Inflammatory macrophage treated with lipopolysaccharide for 4 hours (primary cell): ENCODE measurements at regions not wholly inside any gene's neighbourhood (a gene's known extent, or its start where the extent isn't known, plus 50 kb on each side); places are given as distances from the start of the nearest gene placed in this dataset.
"Not testable (repeated sequence)": the region's sequence is repeated elsewhere in the genome, so short reads cannot be mapped to it uniquely, and the experiment has no call there.

Experiments
- DNase-seq: peaks from one replicate; pipeline ENCODE4 v3.0.0-alpha.2; 2020

- DNase-seq, result no peak
Measured at GRCh38 chr5:62824936-62825335, 246.3 kb downstream of the LRRC70 start.

- DNase-seq, result not testable (repeated sequence)
Measured at GRCh38 chr5:62817043-62817442, 238.4 kb downstream of the LRRC70 start.

GRCh38 chr5:62814991-62815390 lies 236.4 kb downstream of the LRRC70 start:
- DNase-seq, result no peak

- no peak for DNase-seq
Measured at GRCh38 chr5:62812621-62813255, 234.1 kb downstream of the LRRC70 start.

GRCh38 chr5:62804819-62805218 lies 226.2 kb downstream of the LRRC70 start:
- DNase-seq, result not testable (repeated sequence)

- no peak for DNase-seq
Measured at GRCh38 chr5:62795926-62796325, 217.3 kb downstream of the LRRC70 start.

- DNase-seq, result no peak
Measured at GRCh38 chr5:62794456-62794855, 215.8 kb downstream of the LRRC70 start.

GRCh38 chr5:62791059-62791458 lies 212.4 kb downstream of the LRRC70 start:
- no peak for DNase-seq

GRCh38 chr5:62790348-62790747 lies 211.7 kb downstream of the LRRC70 start:
- DNase-seq, result no peak

- DNase-seq, result no peak
Measured at GRCh38 chr5:62786099-62786498, 207.5 kb downstream of the LRRC70 start.

- no peak for DNase-seq
Measured at GRCh38 chr5:62785588-62785987, 207.0 kb downstream of the LRRC70 start.

GRCh38 chr5:62783374-62784057 lies 204.9 kb downstream of the LRRC70 start:
- peak; percentile 50 for DNase-seq

GRCh38 chr5:62780888-62781287 lies 202.3 kb downstream of the LRRC70 start:
- DNase-seq, result no peak

GRCh38 chr5:62780230-62780629 lies 201.6 kb downstream of the LRRC70 start:
- DNase-seq, result no peak

GRCh38 chr5:62779010-62779422 lies 200.4 kb downstream of the LRRC70 start:
- DNase-seq, result peak; percentile 52

GRCh38 chr5:62778316-62779009 lies 199.8 kb downstream of the LRRC70 start:
- DNase-seq, result peak; percentile 77

- DNase-seq, result not testable (repeated sequence)
Measured at GRCh38 chr5:62777081-62777480, 198.5 kb downstream of the LRRC70 start.

GRCh38 chr5:62776592-62776991 lies 198.0 kb downstream of the LRRC70 start:
- not testable (repeated sequence) for DNase-seq

- no peak for DNase-seq
Measured at GRCh38 chr5:62773460-62773859, 194.8 kb downstream of the LRRC70 start.

- no peak for DNase-seq
Measured at GRCh38 chr5:62771341-62771740, 192.7 kb downstream of the LRRC70 start.

- no peak for DNase-seq
Measured at GRCh38 chr5:62767650-62768049, 189.0 kb downstream of the LRRC70 start.

GRCh38 chr5:62767077-62767476 lies 188.5 kb downstream of the LRRC70 start:
- DNase-seq, result no peak

GRCh38 chr5:62762503-62762902 lies 183.9 kb downstream of the LRRC70 start:
- DNase-seq, result no peak

GRCh38 chr5:62757686-62758085 lies 179.1 kb downstream of the LRRC70 start:
- not testable (repeated sequence) for DNase-seq
